ENCODE measurements at regions not wholly inside any gene's neighbourhood (a gene's known extent, or its start where the extent isn't known, plus 50 kb on each side); places are given as distances from the start of the nearest gene placed in this dataset.

DNA sequence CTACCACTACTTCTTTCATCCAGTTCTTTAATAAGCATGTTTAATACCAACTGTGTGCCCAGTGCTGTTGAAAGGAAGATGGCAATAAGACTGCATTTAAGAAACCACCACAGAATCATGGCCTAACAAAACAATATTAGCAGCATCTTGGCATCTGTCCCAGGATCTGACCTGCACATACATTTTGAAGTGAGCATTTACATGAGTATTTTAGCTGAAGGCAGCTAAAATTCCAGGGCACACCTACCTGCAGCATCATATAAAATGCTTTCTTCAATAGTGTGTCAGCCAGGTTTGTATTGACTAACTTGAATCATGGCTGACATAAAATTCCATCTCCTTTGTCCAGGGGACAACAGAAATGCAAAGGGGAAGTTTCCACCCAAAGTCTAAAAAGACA is 65.0 kb upstream of the ARHGAP5 start:
- peaks cover 4% of the 10 kb centered on the region for H3K27me3 ChIP-seq (ENCODE audit: control insufficient read depth, insufficient read depth, low read length)
- no peak for DNase-seq
- no peak overlapping the region for H2AK5ac ChIP-seq (ENCODE audit: low read depth, low read length)
- no peak overlapping the region for H3K27ac ChIP-seq (ENCODE audit: insufficient read depth, low read length)
- H3K56ac ChIP-seq (ENCODE audit: extremely low read depth, insufficient read depth, low read length), result no peak overlapping the region
- H3K9me3 ChIP-seq (ENCODE audit: control insufficient read depth, insufficient read depth, low read length), result no peaks in the 10 kb centered on the region
- H4K5ac ChIP-seq (ENCODE audit: low read depth, low read length), result no peak overlapping the region
- BruUV-seq (replicated peaks), result no TSS peak
- CTCF ChIA-PET, result no interaction called here
- in situ Hi-C loops (cut with MboI; ENCODE audit: low sequenced_read_pairs) (no loop called here), intact Hi-C loops (cut with micrococcal nuclease) (no loop called here), dilution Hi-C loops (cut with HindIII; ENCODE audit: low sequenced_read_pairs, unreplicated experiment) (no loop called here)
- H2AK9ac ChIP-seq (replicated peaks; ENCODE audit: low read depth, low read length, poor library complexity), result no peak overlapping the region
- TF ChIP-seq MXI1 (IDR thresholded peaks at IDR 0.05; ENCODE audit: borderline replicate concordance, low read depth, low read length), result no peak
- TF ChIP-seq, protein P1, sequence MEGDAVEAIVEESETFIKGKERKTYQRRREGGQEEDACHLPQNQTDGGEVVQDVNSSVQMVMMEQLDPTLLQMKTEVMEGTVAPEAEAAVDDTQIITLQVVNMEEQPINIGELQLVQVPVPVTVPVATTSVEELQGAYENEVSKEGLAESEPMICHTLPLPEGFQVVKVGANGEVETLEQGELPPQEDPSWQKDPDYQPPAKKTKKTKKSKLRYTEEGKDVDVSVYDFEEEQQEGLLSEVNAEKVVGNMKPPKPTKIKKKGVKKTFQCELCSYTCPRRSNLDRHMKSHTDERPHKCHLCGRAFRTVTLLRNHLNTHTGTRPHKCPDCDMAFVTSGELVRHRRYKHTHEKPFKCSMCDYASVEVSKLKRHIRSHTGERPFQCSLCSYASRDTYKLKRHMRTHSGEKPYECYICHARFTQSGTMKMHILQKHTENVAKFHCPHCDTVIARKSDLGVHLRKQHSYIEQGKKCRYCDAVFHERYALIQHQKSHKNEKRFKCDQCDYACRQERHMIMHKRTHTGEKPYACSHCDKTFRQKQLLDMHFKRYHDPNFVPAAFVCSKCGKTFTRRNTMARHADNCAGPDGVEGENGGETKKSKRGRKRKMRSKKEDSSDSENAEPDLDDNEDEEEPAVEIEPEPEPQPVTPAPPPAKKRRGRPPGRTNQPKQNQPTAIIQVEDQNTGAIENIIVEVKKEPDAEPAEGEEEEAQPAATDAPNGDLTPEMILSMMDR (conservative IDR thresholded peaks at IDR 0.05; ENCODE audit: low read depth, low read length), result no peak
- TF ChIP-seq BHLHE40 (IDR thresholded peaks at IDR 0.05; ENCODE audit: low read depth, low read length), result no peak
- TF ChIP-seq SMC3 (IDR thresholded peaks at IDR 0.05; ENCODE audit: low read depth, low read length), result no peak
- TF ChIP-seq MAFK (IDR thresholded peaks at IDR 0.05; ENCODE audit: low read depth, low read length), result no peak
- no peak for TF ChIP-seq MAZ (IDR thresholded peaks at IDR 0.05; ENCODE audit: borderline replicate concordance, low read depth, low read length)
- no peak for TF ChIP-seq CEBPB (IDR thresholded peaks at IDR 0.05; ENCODE audit: low read depth, low read length)
- no peak for TF ChIP-seq POLR2A (IDR thresholded peaks at IDR 0.05; ENCODE audit: low read depth, low read length)
- no peak for TF ChIP-seq RAD21 (IDR thresholded peaks at IDR 0.05; ENCODE audit: low read length)
- TF ChIP-seq RFX5 (IDR thresholded peaks at IDR 0.05; ENCODE audit: low read depth, low read length), result no peak
- TF ChIP-seq, protein P2, sequence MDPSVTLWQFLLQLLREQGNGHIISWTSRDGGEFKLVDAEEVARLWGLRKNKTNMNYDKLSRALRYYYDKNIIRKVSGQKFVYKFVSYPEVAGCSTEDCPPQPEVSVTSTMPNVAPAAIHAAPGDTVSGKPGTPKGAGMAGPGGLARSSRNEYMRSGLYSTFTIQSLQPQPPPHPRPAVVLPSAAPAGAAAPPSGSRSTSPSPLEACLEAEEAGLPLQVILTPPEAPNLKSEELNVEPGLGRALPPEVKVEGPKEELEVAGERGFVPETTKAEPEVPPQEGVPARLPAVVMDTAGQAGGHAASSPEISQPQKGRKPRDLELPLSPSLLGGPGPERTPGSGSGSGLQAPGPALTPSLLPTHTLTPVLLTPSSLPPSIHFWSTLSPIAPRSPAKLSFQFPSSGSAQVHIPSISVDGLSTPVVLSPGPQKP (IDR thresholded peaks at IDR 0.05; ENCODE audit: borderline replicate concordance, low read depth, low read length), result no peak
- POLR2A ChIA-PET (ENCODE audit: unreplicated experiment), result no interaction called here
- H2BK120ac ChIP-seq (ENCODE audit: low read depth, low read length), result no peak overlapping the region
- H4K20me1 ChIP-seq (ENCODE audit: insufficient read depth, low read length), result no peaks in the 10 kb centered on the region
- H3K79me1 ChIP-seq (ENCODE audit: low read depth in 1 of 2, low read length in 2 of 2), result no peaks in the 10 kb centered on the region
- H2BK15ac ChIP-seq (ENCODE audit: low read depth, low read length), result no peak overlapping the region
- no peak overlapping the region for H3K4me2 ChIP-seq (ENCODE audit: low read depth, low read length)
- no peaks in the 10 kb centered on the region for H3K9me1 ChIP-seq (ENCODE audit: insufficient read depth, low read length)
- no peak for ATAC-seq (ENCODE audit: low read depth)
- H2BK20ac ChIP-seq (ENCODE audit: low read depth, low read length), result no peak overlapping the region
- no peak overlapping the region for H3K18ac ChIP-seq (ENCODE audit: low read depth, low read length)
- H4K8ac ChIP-seq (ENCODE audit: low read depth in 2 of 2, low read length in 2 of 2), result no peak overlapping the region
- no peak overlapping the region for H3K23ac ChIP-seq (ENCODE audit: low read depth, low read length)
- no peak overlapping the region for H3K4me3 ChIP-seq (ENCODE audit: insufficient read depth, low read depth, low read length)
- H3K4me1 ChIP-seq (ENCODE audit: control insufficient read depth, insufficient read depth, low read length), result no peaks in the 10 kb centered on the region
- H3K9ac ChIP-seq (ENCODE audit: low read depth, low read length), result no peak overlapping the region
- H2AFZ ChIP-seq (replicated peaks; ENCODE audit: low read length, poor library complexity), result no peak overlapping the region
- no peak overlapping the region for H3K4ac ChIP-seq (ENCODE audit: low read depth, low read length)
- H3K36me3 ChIP-seq (ENCODE audit: control insufficient read depth, insufficient read depth, low read length), result no peaks in the 10 kb centered on the region
- H3K14ac ChIP-seq (replicated peaks; ENCODE audit: low read depth, low read length), result no peak overlapping the region
- no peak overlapping the region for H2BK5ac ChIP-seq (ENCODE audit: low read depth, low read length, poor library complexity, severe bottlenecking)
- no peak overlapping the region for H4K91ac ChIP-seq (ENCODE audit: insufficient read depth, low read depth, low read length)
